KMS-11 (cell line): ENCODE measurements at regions not wholly inside any gene's neighbourhood (a gene's known extent, or its start where the extent isn't known, plus 50 kb on each side); places are given as distances from the start of the nearest gene placed in this dataset.

Experiments used
- H2AFZ ChIP-seq: fragments of 200-600 bp; sonication (generic); 2 replicates; pipeline ENCODE4 v1.6.1; 2016; ENCODE audit warnings: antibody characterized with exemption, mixed run types, low read depth
- H3K27ac ChIP-seq: fragments of 200-600 bp; sonication (generic); 2 replicates; pipeline ENCODE4 v1.6.1; 2016; ENCODE audit warnings: mild to moderate bottlenecking, mixed run types
- H3K27me3 ChIP-seq: fragments of 200-600 bp; sonication (generic); 2 replicates; pipeline ENCODE4 v1.6.1; 2017; ENCODE audit warnings: mild to moderate bottlenecking, low read depth, mixed run types, moderate library complexity; ENCODE audit not compliant: insufficient read depth
- H3K36me3 ChIP-seq: fragments of 200-600 bp; sonication (generic); 2 replicates; pipeline ENCODE4 v1.6.1; 2017; ENCODE audit warnings: mild to moderate bottlenecking, mixed run types; ENCODE audit not compliant: insufficient read depth
- H3K4me1 ChIP-seq: fragments of 200-600 bp; sonication (generic); 2 replicates; pipeline ENCODE4 v1.6.1; 2016; ENCODE audit warnings: mild to moderate bottlenecking, low read depth, mixed run types; ENCODE audit not compliant: poor library complexity, severe bottlenecking
- H3K4me2 ChIP-seq: fragments of 200-600 bp; sonication (generic); 2 replicates; pipeline ENCODE4 v1.7.0; 2016; ENCODE audit warnings: mild to moderate bottlenecking, mixed run types
- H3K4me3 ChIP-seq: fragments of 200-600 bp; sonication (generic); IDR thresholded peaks from 2 replicates; pipeline ENCODE4 v1.6.1; 2017; ENCODE audit warnings: low read depth, low read length, mixed read lengths; ENCODE audit not compliant: insufficient read depth
- H3K79me2 ChIP-seq: fragments of 200-600 bp; sonication (generic); 2 replicates; pipeline ENCODE4 v1.6.1; 2016; ENCODE audit warnings: low read depth, mixed run types; ENCODE audit not compliant: insufficient read depth
- H3K9ac ChIP-seq: fragments of 200-600 bp; sonication (generic); 2 replicates; pipeline ENCODE4 v1.6.1; 2016; ENCODE audit warnings: mild to moderate bottlenecking, mixed run types
- H4K20me1 ChIP-seq: fragments of 200-600 bp; sonication (generic); 2 replicates; pipeline ENCODE4 v1.6.1; 2016; ENCODE audit warnings: mild to moderate bottlenecking, mixed run types; ENCODE audit not compliant: insufficient read depth
- CTCF ChIP-seq: fragments of 200-600 bp; sonication (generic); conservative IDR thresholded peaks from 2 replicates; pipeline ENCODE4 v1.6.1; 2017; ENCODE audit warnings: low read depth, mild to moderate bottlenecking, antibody characterized with exemption, low read length, moderate library complexity, mixed read lengths

DNA sequence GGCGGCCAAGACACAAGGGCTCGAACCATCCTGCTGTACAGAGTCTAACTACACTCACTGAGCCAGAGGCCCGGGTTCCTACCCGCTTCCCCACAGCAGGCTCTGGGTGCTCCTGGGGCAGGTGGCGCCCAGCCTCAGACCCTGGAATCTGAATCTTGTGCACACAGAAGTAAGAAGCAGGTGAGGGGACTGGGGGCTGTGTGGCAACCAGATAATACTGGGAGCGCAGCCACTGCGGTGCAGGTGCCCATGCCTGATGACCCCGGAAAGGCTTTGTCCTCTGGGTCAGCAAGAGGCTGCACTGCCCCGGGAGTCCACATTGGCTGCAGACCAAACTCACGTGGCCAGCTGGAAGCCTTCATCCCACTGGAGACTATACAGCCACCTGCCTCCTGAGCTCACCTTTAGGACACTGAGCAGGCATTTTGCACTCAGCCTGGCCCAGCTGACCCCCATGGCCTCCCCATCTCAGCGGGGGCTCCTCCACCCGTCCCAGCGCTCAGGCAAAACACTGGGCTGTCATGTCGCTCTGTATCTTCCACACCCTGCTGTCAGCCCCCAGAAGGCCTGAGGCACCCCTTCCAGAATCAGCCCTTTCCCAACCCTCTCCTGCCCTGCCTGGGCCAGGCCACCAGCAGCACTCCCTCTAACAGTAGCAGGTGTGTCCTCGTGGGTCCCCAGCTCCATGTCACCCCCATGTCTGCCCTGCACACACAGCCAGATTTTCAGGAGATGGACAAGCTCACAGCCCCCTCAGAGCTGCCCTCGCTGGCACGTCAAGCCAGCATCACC is 101.0 kb upstream of the IQSEC1 start:
- Histone ChIP-seq H3K27me3 (no peaks in the 10 kb centered on the region), H4K20me1 (no peaks in the 10 kb centered on the region), H3K27ac (no peak overlapping the region), H3K9ac (no peak overlapping the region), H3K36me3 (no peaks in the 10 kb centered on the region), H2AFZ (no peak overlapping the region), H3K79me2 (no peaks in the 10 kb centered on the region), H3K4me2 (no peak overlapping the region), H3K4me1 (no peaks in the 10 kb centered on the region), H3K4me3 (no peak overlapping the region)
- TF ChIP-seq CTCF: no peak

DNA sequence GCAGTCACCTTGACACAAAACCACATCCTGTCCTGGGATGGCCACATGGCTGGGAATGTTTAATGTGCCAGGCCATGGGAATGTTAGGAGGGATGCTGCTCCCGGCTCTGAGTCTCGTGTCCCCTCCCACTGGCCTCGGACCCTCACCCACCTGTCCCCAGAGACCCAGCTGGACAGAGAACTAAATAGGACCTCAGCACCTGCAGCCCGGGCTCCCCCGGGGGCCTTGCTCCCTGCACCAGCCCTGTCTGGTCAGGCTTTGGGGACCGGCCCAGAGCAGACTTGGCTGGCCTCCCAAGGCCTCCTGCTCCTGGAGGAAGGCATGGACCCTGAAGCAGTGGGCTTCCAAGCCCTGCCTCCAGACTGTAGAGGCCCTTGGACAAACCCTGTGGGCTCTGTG is 100.0 kb upstream of the IQSEC1 start:
- Histone ChIP-seq H3K27ac (no peak overlapping the region), H2AFZ (no peak overlapping the region), H3K27me3 (no peaks in the 10 kb centered on the region), H3K9ac (no peak overlapping the region), H3K79me2 (no peaks in the 10 kb centered on the region), H4K20me1 (no peaks in the 10 kb centered on the region), H3K4me1 (no peaks in the 10 kb centered on the region), H3K36me3 (no peaks in the 10 kb centered on the region), H3K4me2 (no peak overlapping the region), H3K4me3 (no peak overlapping the region)
- TF ChIP-seq CTCF: no peak

DNA sequence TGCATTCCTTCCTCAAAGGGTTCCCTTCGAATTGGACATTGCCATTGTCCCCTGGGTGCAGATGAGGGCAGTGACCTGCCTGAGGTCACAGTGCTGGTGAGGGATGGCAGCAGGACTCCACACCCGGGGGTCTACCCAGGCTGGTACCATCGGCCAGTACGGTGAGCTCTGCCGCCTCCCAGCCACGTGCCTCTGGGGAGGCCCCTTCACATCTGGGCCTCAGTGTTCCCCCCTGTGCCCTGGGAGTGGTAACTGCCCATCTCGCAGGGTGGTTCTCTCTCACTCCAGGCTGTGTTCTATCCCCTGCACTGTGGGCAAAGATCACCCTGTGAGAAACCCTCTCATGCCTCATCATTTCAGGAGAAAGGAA is 99.4 kb upstream of the IQSEC1 start:
- H3K4me1 ChIP-seq: no peaks in the 10 kb centered on the region
- H3K79me2 ChIP-seq: no peaks in the 10 kb centered on the region
- H3K4me2 ChIP-seq: no peak overlapping the region
- no peaks in the 10 kb centered on the region for H3K36me3 ChIP-seq
- no peak overlapping the region for H3K27ac ChIP-seq
- H3K27me3 ChIP-seq: no peaks in the 10 kb centered on the region
- H2AFZ ChIP-seq: no peak overlapping the region
- H3K4me3 ChIP-seq: no peak overlapping the region
- no peak overlapping the region for H3K9ac ChIP-seq
- no peaks in the 10 kb centered on the region for H4K20me1 ChIP-seq
- no peak for TF ChIP-seq CTCF

GRCh38 chr3:13171704-13172643 is 98.7 kb upstream of the IQSEC1 start:
- Histone ChIP-seq H3K9ac (no peak overlapping the region), H4K20me1 (no peaks in the 10 kb centered on the region), H3K27ac (no peak overlapping the region), H2AFZ (no peak overlapping the region), H3K79me2 (no peaks in the 10 kb centered on the region), H3K36me3 (no peaks in the 10 kb centered on the region), H3K27me3 (no peaks in the 10 kb centered on the region), H3K4me2 (no peak overlapping the region), H3K4me3 (no peak overlapping the region), H3K4me1 (no peaks in the 10 kb centered on the region)
- TF ChIP-seq CTCF: no peak
